NCI-H2171 (cell line): ENCODE measurements at regions not wholly inside any gene's neighbourhood (a gene's known extent, or its start where the extent isn't known, plus 50 kb on each side); places are given as distances from the start of the nearest gene placed in this dataset.

Experiments used
- DNase-seq: peaks from one replicate; lab custom pipeline; 2025; lab: John Stamatoyannopoulos, UW

DNA sequence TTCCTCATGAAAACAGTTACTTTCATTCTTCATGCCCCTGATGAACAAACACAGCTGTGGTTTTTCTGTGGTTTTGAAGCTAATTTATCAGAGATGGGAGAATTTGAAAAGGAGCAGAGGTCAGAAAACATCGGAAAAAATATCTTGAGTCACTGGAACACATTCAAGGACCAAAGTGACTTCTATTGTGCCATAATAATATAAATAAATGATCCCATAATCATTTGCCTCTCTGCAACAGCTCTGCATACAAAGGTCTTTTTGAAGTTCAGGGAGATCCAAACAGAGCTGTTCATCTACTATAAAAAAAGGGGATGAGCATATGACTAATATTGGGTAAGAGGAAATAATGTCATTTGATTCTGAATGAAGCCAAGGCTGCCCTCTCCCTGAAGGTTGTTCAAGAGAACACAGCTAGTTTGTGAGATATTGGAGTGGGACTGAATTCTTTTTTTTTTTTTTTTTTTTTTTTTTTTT, 201.3 kb upstream of the GALNT5 start:
- DNase-seq, result no peak

GRCh38 chr2:157058161-157058560, 199.3 kb upstream of the GALNT5 start:
- DNase-seq, result no peak

- no peak for DNase-seq
These were observed 198.5 kb upstream of the GALNT5 start for GRCh38 chr2:157059036-157059435.

DNA sequence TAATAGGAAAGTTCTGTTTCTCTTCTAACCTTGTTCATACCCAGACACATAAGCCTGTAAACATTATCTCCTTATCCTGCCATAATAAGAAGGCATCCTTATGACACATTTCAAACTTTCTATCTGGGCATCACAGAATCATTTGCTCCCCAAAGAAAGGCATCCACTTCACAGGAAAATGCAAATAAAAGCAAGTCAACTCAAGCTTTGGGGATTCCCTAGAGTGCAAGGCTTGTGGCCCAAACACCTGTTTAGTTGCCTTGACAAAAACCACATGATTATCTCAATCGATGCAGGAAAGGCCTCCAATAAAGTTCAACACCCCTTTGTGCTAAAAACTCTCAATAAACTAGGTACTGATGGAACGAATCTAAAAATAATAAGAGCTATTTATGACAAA, 195.7 kb upstream of the GALNT5 start:
- DNase-seq, result no peak

GRCh38 chr2:157067562-157067961, 189.9 kb upstream of the GALNT5 start:
- DNase-seq, result no peak

- no peak for DNase-seq
These were observed 189.3 kb upstream of the GALNT5 start for GRCh38 chr2:157068237-157068636.

DNA sequence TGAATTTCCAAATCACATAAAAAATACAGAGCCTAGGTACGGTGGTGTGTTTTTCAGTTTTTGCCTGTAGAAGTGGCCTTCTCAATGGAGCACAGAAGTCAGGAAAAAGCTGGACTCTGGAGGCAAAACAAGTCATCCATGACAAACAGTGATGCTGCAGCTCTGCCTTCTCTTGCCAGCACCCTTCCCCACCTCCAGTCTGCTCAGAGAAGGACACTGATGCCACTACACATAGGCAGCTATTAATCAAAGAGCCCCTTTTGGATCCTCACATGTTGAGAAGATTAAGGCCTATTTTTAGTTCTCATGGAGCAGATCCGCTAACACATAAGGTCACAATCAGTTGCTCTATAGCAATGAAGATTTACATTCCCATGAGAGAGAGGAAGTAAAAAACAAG, 181.6 kb upstream of the GALNT5 start:
- DNase-seq, result no peak

GRCh38 chr2:157076526-157077161, 180.9 kb upstream of the GALNT5 start:
- no peak for DNase-seq

DNA sequence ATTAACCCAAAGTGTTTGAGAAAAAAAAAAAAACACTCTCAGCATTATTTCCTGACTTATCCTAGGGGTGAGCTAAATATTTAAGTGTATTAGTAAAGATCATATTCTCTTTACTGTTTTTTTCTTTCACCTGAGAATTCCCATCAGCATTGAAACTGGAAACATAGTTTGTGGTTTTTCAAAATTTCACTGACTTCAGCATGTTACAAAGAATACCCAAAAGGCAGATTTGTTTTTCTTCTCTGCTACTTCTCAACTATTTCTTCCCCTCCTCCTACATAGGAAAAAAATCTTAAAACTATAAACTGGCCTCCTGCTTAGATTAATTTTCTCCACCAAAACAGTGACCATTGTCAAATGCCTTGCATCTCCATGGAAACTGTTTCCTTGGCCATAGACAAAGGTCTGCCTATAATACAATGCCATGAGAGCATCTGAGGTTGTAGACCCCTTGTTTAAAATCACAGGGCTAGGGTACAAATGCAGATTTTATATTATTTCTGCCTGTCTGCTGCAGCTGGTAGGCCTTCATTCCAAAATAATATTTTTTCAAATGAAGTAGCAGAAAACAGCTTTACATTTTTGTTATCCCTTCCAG, 179.7 kb upstream of the GALNT5 start:
- no peak for DNase-seq

DNA sequence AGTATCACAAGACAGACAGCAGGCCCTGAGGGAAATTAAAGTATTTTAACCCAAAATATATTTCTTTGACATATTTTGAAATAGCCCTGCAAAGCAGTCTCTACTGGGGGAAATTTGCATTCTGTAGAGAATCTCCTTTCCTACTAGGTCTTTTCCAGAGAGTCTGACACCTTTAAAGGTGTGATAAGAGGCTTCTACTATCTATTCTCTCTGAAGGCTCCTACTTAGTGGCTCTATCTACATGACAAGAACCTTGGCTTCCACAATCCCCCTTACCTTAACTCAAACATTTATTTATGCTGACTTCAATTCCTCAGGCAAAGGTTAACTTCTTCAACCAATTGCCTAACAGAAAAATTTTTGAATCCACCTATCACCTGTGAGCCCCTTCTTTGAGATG, 174.6 kb upstream of the GALNT5 start:
- no peak for DNase-seq

DNA sequence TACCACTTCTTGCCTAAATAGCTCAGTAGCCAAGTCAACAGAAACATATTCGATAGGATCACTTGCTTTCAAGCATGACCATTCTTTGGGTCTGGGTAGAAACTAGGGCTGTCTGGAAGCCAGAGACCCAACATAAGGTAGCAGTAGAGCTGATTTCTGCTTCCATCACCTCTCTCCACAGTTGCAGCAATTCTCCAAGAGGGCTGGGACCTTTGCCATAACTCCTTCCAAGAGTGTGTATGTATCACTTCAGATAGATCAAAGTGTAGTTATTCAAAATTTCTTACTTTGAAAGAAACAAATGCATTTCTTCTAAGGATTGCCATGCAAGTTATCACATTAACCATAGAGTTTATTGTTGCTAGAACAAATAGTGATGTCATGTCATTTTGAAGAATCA, 172.0 kb upstream of the GALNT5 start:
- no peak for DNase-seq

DNA sequence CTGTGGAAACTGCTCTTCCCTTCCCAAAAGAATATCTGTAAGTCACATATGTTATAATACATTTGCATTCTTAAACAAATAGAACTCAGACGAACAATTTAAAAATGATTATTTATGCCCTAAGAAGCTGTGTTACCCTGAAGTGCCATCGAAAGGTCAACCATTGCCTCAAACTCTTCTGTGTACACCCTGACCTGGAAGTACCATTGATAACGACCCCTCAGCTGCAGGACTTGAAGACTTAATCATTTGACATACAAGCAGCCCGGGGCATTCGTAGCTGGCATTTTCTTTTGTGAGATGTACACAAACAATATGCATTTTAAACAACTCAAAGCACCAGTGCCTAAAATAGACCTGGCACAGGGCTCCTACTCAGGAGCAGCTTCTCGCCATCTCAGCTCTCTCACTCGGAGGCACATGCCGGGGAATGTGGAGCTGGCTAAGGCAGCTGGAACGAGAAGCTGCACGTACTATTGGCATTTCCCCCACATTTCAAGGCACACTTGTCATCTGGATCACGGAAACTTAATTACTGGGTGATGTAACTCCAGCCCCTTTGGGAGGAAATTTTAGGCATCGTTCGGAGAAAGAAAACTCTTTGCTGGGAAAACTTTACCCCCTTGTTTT, 170.0 kb upstream of the GALNT5 start:
- DNase-seq, result no peak

DNA sequence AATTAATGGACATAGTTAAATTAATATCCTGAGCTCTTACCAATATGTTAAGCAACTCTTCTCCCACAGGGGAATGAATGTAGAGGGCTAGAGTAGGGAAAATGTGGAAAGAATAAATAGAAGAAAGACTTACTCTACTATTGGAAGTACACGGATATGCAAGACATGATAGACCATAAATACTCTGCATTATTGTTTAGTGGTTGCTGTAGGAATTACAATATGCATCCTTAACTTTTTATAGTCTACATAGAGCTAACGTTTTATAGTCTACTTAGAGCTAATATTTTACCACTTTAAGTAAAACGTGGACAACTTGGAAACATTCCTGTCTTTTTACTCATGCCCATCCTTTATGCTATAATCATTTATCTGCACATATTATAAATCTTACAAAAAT, 163.8 kb upstream of the GALNT5 start:
- DNase-seq, result no peak

DNA sequence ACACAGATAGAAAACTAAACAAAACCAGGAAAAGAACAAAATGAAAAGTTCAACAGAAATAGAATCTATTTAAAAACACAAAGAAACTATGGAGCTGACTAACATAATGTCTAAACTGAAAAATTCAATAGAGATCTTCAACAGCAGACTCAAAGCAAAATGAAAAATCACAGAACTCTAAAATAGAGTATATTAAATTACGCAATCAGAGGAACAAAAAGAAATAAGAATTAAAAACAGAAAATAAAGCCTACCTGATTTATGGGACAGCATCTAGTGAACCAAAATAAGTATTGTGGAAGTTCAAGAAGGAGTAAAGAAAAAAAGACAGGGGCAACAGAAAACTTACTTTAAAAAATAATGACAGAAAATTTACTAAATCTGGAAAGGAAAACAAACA, 152.1 kb upstream of the GALNT5 start:
- no peak for DNase-seq

GRCh38 chr2:157106950-157107349, 150.6 kb upstream of the GALNT5 start:
- DNase-seq, result no peak

DNA sequence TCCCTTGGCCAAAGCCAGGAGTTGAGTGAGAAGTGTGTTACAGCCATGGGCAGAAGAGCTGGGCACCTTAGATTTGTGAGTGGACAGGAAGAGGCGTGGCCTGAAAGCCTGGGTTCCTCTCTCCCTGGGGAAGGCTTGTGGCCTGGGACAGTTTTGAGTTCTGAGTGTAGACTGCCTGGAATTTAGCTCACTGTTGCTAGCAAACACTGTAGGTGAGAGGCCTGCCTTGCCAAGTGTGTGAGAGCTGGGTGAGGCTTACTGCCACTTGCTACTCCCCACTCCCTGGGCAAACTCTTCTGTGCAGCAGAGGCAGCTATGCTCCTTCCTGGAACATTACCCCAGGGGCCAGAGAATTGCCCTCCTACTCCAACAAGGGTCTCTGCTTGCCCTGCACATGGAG, 150.0 kb upstream of the GALNT5 start:
- DNase-seq, result no peak

DNA sequence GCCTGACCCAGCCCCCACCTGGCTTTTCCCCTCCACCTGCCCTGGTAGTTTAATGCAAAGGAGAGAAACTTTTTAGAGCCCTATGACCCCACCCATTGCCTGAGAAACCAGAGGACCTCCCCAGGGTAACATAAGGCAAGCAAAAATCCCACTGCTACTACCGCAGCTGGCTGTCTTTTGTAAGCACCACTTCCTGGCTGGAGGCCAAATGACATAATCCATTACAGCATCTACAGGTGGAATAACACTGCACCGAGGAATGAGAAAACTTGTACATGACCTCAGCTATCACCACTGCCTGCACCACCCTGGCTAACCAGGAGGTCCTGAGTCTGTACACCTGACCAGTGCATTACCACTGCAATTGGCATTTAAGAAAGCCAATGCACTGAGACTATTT, 149.6 kb upstream of the GALNT5 start:
- DNase-seq, result peak; percentile 90

DNA sequence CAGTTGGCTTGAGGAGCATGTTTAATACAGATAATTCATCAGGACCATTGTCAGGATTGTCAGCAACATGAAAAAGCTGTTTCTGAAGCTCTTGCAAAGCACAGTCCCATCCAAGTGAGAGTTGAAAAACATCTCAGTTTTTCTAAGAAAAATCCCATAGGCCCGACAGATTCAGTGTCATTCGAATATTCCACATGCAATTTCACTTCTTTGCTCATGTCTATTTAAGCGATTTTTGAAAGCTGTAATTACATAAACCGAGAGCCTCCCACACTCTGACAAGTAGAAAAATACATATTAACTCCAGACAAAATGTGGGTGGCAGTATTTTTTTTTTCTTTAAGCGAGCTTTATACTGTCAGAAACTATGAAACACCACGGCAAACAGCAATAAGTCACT, 134.7 kb upstream of the GALNT5 start:
- no peak for DNase-seq

- DNase-seq, result no peak
These were observed 132.8 kb upstream of the GALNT5 start for GRCh38 chr2:157124731-157125130.

DNA sequence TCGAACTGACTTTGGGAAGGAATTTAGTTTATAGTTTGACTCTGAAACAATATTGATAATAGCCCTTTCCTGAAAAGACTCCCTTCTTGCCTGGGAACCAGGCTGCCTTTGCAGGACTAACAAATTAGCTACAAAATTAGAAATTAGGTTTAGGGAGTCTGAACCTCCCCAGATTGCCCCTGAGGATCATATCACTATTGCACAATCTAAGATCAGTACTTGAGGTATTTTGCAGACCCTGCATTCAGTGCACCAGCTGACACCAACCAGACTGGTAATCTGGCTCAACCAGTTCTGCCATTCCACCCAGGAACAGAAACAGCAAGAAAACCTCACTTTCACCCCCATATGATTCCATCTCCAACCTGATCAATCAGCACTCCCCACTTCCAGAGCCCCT, 131.8 kb upstream of the GALNT5 start:
- no peak for DNase-seq

GRCh38 chr2:157127249-157128012, 130.1 kb upstream of the GALNT5 start:
- no peak for DNase-seq

DNA sequence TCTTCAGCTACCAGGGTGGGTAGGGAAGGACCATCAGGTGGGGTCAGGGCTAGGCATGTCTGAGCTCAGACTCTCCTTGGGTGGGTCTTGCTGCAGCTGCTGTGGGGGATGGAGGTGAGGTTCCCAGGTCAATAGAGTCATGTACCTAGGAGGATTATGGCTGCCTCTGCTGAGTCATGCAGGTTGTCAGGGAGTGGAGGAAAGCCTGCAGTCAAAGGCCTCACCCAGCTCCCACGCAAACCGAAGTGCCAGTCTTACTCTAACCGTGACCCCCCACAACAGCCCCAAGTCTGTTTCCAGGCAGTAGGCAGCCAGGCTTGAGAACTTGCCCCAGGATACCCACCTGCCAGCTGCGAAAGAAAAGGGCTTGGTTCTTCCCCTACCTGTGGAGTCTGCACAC, 113.6 kb upstream of the GALNT5 start:
- no peak for DNase-seq

GRCh38 chr2:157149270-157149669, 108.2 kb upstream of the GALNT5 start:
- no peak for DNase-seq
